IMR-90 (cell line): ENCODE measurements at regions not wholly inside any gene's neighbourhood (a gene's known extent, or its start where the extent isn't known, plus 50 kb on each side); places are given as distances from the start of the nearest gene placed in this dataset.

Source experiments
- ATAC-seq: fragments of 200-7000 bp; cut with Tn5 transposase; 2 replicates; pipeline ENCODE4 v1.9.1; 2020; ENCODE audit warnings: low read depth, mild to moderate bottlenecking, moderate library complexity
- BruUV-seq: library from RNA; stranded (reverse); fragments of 400-500 nt; replicated peaks from 2 replicates; lab custom pipeline; 2021; lab: Mats Ljungman, UMichigan
- CTCF ChIA-PET: fragments of 300-600 bp; formaldehyde crosslinking; extraction: SDS; loops from one replicate; lab custom pipeline; 2021; ENCODE audit warnings: antibody characterized with exemption; lab: Yijun Ruan, JAX
- POLR2A ChIA-PET: fragments of 300-600 bp; sonication (Branson Sonifier 250); formaldehyde crosslinking; loops from one replicate; lab custom pipeline; 2022; ENCODE audit warnings: antibody characterized with exemption; ENCODE audit not compliant: unreplicated experiment; lab: Charles Lee
- DNase-seq: peaks from one replicate; pipeline ENCODE4 v3.0.0; 2013
- H2AFZ ChIP-seq: replicated peaks from 2 replicates; pipeline ENCODE3; 2013; ENCODE audit warnings: low read length, mild to moderate bottlenecking; ENCODE audit not compliant: poor library complexity
- H2AK5ac ChIP-seq: 2 replicates; pipeline ENCODE4 v1.6.1; 2013; ENCODE audit warnings: low read depth, low read length, inconsistent platforms
- H2AK9ac ChIP-seq: replicated peaks from 2 replicates; pipeline ENCODE3; 2013; ENCODE audit warnings: mild to moderate bottlenecking, low read depth, low read length, moderate library complexity; ENCODE audit not compliant: poor library complexity
- H2BK120ac ChIP-seq: 2 replicates; pipeline ENCODE4 v1.6.1; 2013; ENCODE audit warnings: low read depth, low read length, inconsistent platforms
- H2BK15ac ChIP-seq: 3 replicates; pipeline ENCODE4 v1.6.1; 2013; ENCODE audit warnings: low read depth, low read length, inconsistent platforms
- H2BK20ac ChIP-seq: 2 replicates; pipeline ENCODE4 v1.6.1; 2013; ENCODE audit warnings: low read depth, mild to moderate bottlenecking, inconsistent platforms, low read length, moderate library complexity
- H2BK5ac ChIP-seq: 2 replicates; pipeline ENCODE4 v1.6.1; 2013; ENCODE audit warnings: mild to moderate bottlenecking, low read depth, low read length, inconsistent platforms; ENCODE audit not compliant: poor library complexity, severe bottlenecking
- H3K14ac ChIP-seq: replicated peaks from 2 replicates; pipeline ENCODE4 v1.6.1; 2013; ENCODE audit warnings: low read depth, low read length, inconsistent platforms
- H3K18ac ChIP-seq: 2 replicates; pipeline ENCODE4 v1.6.1; 2013; ENCODE audit warnings: low read depth, low read length, control low read depth
- H3K23ac ChIP-seq: 2 replicates; pipeline ENCODE4 v1.6.1; 2013; ENCODE audit warnings: low read depth, low read length, inconsistent platforms
- H3K27ac ChIP-seq: 2 replicates; pipeline ENCODE4 v1.5.1; 2013; ENCODE audit warnings: mild to moderate bottlenecking, control low read depth, low read length; ENCODE audit not compliant: insufficient read depth
- H3K27me3 ChIP-seq: 2 replicates; pipeline ENCODE4 v1.6.1; 2013; ENCODE audit warnings: low read length; ENCODE audit not compliant: control insufficient read depth, insufficient read depth
- H3K36me3 ChIP-seq: 2 replicates; pipeline ENCODE4 v1.6.1; 2013; ENCODE audit warnings: low read length, mixed read lengths; ENCODE audit not compliant: control insufficient read depth, insufficient read depth
- H3K4ac ChIP-seq: 2 replicates; pipeline ENCODE4 v1.6.1; 2013; ENCODE audit warnings: low read depth, low read length, inconsistent platforms
- H3K4me1 ChIP-seq: 2 replicates; pipeline ENCODE4 v1.6.1; 2013; ENCODE audit warnings: low read length, mixed read lengths; ENCODE audit not compliant: control insufficient read depth, insufficient read depth
- H3K4me2 ChIP-seq: 2 replicates; pipeline ENCODE4 v1.6.1; 2013; ENCODE audit warnings: low read depth, mild to moderate bottlenecking, control low read depth, low read length, moderate library complexity
- H3K4me3 ChIP-seq: 2 replicates; pipeline ENCODE4 v1.5.1; 2013; ENCODE audit warnings: low read depth, mild to moderate bottlenecking, control low read depth, low read length, moderate library complexity; ENCODE audit not compliant: insufficient read depth
- H3K56ac ChIP-seq: 2 replicates; pipeline ENCODE4 v1.6.1; 2013; ENCODE audit warnings: low read length, inconsistent platforms; ENCODE audit not compliant: insufficient read depth; ENCODE audit errors: extremely low read depth
- H3K79me1 ChIP-seq, 2 experiments: 2 replicates each; pipeline ENCODE4 v1.6.1; 2013; ENCODE audit warnings: low read length in 2 of 2, inconsistent platforms in 1 of 2, low read depth in 1 of 2
- H3K9ac ChIP-seq: 2 replicates; pipeline ENCODE4 v1.6.1; 2013; ENCODE audit warnings: low read depth, low read length, control low read depth
- H3K9me1 ChIP-seq: 2 replicates; pipeline ENCODE4 v1.6.1; 2013; ENCODE audit warnings: low read length, inconsistent platforms; ENCODE audit not compliant: insufficient read depth
- H3K9me3 ChIP-seq: 2 replicates; pipeline ENCODE4 v1.6.1; 2013; ENCODE audit warnings: low read length; ENCODE audit not compliant: control insufficient read depth, insufficient read depth
- H4K20me1 ChIP-seq: 2 replicates; pipeline ENCODE4 v1.6.1; 2013; ENCODE audit warnings: low read length, inconsistent platforms; ENCODE audit not compliant: insufficient read depth
- H4K5ac ChIP-seq: 2 replicates; pipeline ENCODE4 v1.6.1; 2013; ENCODE audit warnings: mild to moderate bottlenecking, low read depth, low read length, control low read depth
- H4K8ac ChIP-seq, 2 experiments: 2 replicates each; pipeline ENCODE4 v1.6.1; 2013; ENCODE audit warnings: low read depth in 2 of 2, low read length in 2 of 2, control low read depth in 1 of 2, inconsistent platforms in 1 of 2
- H4K91ac ChIP-seq: 2 replicates; pipeline ENCODE4 v1.6.1; 2013; ENCODE audit warnings: low read depth, low read length, inconsistent platforms; ENCODE audit not compliant: insufficient read depth
- BHLHE40 ChIP-seq: fragments of 150-350 bp; IDR thresholded peaks from 2 replicates; pipeline ENCODE4 v1.6.1; 2016; ENCODE audit warnings: mild to moderate bottlenecking, low read depth, low read length
- CEBPB ChIP-seq: IDR thresholded peaks from 2 replicates; pipeline ENCODE4 v1.6.1; 2012; ENCODE audit warnings: low read depth, low read length, improper control_type of control experiment
- CHD1 ChIP-seq: IDR thresholded peaks from 2 replicates; pipeline ENCODE4 v1.6.1; 2012; ENCODE audit warnings: low read depth, low read length, improper control_type of control experiment
- NFE2L2 ChIP-seq: fragments of 150-350 bp; IDR thresholded peaks from 2 replicates; pipeline ENCODE4 v1.6.1; 2016; ENCODE audit warnings: low read depth, mild to moderate bottlenecking, low read length
- POLR2A ChIP-seq: IDR thresholded peaks from 2 replicates; pipeline ENCODE4 v1.6.1; 2012; ENCODE audit warnings: mild to moderate bottlenecking, low read depth, low read length
- RCOR1 ChIP-seq: IDR thresholded peaks from 2 replicates; pipeline ENCODE4 v1.6.1; 2012; ENCODE audit warnings: mild to moderate bottlenecking, low read length, improper control_type of control experiment; ENCODE audit not compliant: insufficient replicate concordance
- RFX5 ChIP-seq: IDR thresholded peaks from 2 replicates; pipeline ENCODE4 v1.8.0; 2012; ENCODE audit warnings: low read depth, mild to moderate bottlenecking, low read length, moderate library complexity
- SMC3 ChIP-seq: fragments of 150-350 bp; IDR thresholded peaks from 2 replicates; pipeline ENCODE4 v1.6.1; 2016; ENCODE audit warnings: low read depth, mild to moderate bottlenecking, antibody characterized with exemption, low read length, moderate library complexity
- whole genome bisulfite sequencing, 2 experiments: methylation state at CpG; one replicate each; pipeline versions ENCODE4 v1.1.5 to v1.1.7; 2013; ENCODE audit warnings: missing lambda C conversion rate in 2 of 2; ENCODE audit not compliant: insufficient read length in 1 of 2; ENCODE audit errors: extremely low coverage in 2 of 2; 5-methylcytosine and 5-hydroxymethylcytosine counted together
- dilution Hi-C: fragments of 300-500 bp; cut with HindIII; formaldehyde crosslinking; loops from one replicate; pipeline ENCODE4 v1.14.3; 2018; ENCODE audit warnings: low sequenced_read_pairs; ENCODE audit not compliant: unreplicated experiment
- in situ Hi-C: fragments of 300-500 bp; cut with MboI; formaldehyde crosslinking; loops from 3 replicates; pipeline ENCODE4 v1.14.3; 2019; ENCODE audit warnings: low sequenced_read_pairs, inconsistent platforms, mixed read lengths
- intact Hi-C: fragments of 100-400 bp; cut with micrococcal nuclease; formaldehyde crosslinking; loops from 2 replicates; pipeline ENCODE4 v1.10.0; 2022
- TF ChIP-seq, protein P1 (sequence below): conservative IDR thresholded peaks from 2 replicates; pipeline ENCODE4 v1.5.1; 2012; ENCODE audit warnings: mild to moderate bottlenecking, low read depth, low read length, improper control_type of control experiment

DNA sequence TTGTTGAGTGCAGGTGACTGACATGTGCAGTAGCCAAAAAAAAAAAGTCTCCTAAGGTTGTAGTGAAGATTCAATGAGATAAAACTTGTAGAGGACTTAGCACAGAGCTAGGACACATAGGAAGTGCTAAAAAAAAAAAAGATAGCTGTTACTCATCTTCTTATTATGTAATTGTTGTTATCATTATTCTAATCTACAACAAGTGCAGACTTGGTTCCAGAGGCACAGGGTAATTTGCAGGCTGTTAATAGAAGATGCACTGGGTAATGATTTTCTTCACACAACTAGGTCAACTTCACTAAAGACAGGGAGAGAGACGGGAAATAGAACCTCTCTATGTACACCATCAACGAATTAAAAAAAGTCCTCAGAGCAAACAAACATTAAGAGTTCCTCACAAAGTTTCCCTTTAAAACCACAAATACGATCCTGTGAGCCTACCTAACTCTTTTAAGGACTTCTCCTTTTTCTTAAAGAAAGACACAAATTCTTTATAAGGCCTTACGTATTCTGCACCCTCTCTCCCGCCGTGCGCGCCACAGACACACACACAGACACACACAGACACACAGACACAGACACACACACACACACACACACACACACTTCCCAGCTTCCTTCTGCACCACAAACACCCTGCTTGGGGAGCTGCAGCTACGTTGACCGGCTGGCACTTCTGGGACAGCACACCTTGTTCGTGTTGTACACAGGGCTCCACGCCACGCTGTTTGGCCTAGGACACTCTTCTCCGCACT lies 49.8 kb upstream of the GADD45A start:
- no peak overlapping the region for H2BK15ac ChIP-seq
- no peak overlapping the region for H3K18ac ChIP-seq
- ATAC-seq: no peak
- dilution Hi-C loops: no loop called here
- H3K9ac ChIP-seq: no peak overlapping the region
- no peaks in the 10 kb centered on the region for H3K9me3 ChIP-seq
- no peak overlapping the region for H4K8ac ChIP-seq
- no peak overlapping the region for H2AFZ ChIP-seq
- no peak overlapping the region for H4K91ac ChIP-seq
- H3K4me1 ChIP-seq: no peaks in the 10 kb centered on the region
- no peak overlapping the region for H3K4ac ChIP-seq
- no TSS peak for BruUV-seq
- no peaks in the 10 kb centered on the region for H3K9me1 ChIP-seq
- no peak overlapping the region for H3K4me3 ChIP-seq
- no peak overlapping the region for H4K5ac ChIP-seq
- no peaks in the 10 kb centered on the region for H3K36me3 ChIP-seq
- ChIA-PET POLR2A (no interaction called here), CTCF (interaction anchor here (0.6 kb wide), 2 partner anchors 9 to 52 kb away, joined by 3 to 6 read pairs; no protein-coding TSS in a partner anchor)
- no peak overlapping the region for H3K4me2 ChIP-seq
- H3K14ac ChIP-seq: no peak overlapping the region
- in situ Hi-C loops: no loop called here
- no peak overlapping the region for H3K23ac ChIP-seq
- no peaks in the 10 kb centered on the region; the same call in 1 of the 2 replicates for H3K27me3 ChIP-seq
- intact Hi-C loops: no loop called here
- no peak overlapping the region for H3K27ac ChIP-seq
- no peak overlapping the region for H2BK120ac ChIP-seq
- no peaks in the 10 kb centered on the region for H3K79me1 ChIP-seq
- no peak for DNase-seq
- no peaks in the 10 kb centered on the region for H4K20me1 ChIP-seq
- TF ChIP-seq NFE2L2 (no peak), CEBPB (no peak), RCOR1 (no peak), BHLHE40 (no peak), POLR2A (no peak), CHD1 (no peak), SMC3 (no peak), RFX5 (no peak)
- TF ChIP-seq, protein P1, sequence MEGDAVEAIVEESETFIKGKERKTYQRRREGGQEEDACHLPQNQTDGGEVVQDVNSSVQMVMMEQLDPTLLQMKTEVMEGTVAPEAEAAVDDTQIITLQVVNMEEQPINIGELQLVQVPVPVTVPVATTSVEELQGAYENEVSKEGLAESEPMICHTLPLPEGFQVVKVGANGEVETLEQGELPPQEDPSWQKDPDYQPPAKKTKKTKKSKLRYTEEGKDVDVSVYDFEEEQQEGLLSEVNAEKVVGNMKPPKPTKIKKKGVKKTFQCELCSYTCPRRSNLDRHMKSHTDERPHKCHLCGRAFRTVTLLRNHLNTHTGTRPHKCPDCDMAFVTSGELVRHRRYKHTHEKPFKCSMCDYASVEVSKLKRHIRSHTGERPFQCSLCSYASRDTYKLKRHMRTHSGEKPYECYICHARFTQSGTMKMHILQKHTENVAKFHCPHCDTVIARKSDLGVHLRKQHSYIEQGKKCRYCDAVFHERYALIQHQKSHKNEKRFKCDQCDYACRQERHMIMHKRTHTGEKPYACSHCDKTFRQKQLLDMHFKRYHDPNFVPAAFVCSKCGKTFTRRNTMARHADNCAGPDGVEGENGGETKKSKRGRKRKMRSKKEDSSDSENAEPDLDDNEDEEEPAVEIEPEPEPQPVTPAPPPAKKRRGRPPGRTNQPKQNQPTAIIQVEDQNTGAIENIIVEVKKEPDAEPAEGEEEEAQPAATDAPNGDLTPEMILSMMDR: no peak
- H2AK5ac ChIP-seq: no peak overlapping the region
- H2BK20ac ChIP-seq: no peak overlapping the region
- H3K56ac ChIP-seq: no peak overlapping the region
- 95% methylated on average over 11 of the region's 14 CpGs; no CpG with 5 or more reads in 1 of the 2 experiments for WGBS, 2 experiments
- peak overlapping the region; percentile 45 for H2AK9ac ChIP-seq
- H2BK5ac ChIP-seq: no peak overlapping the region
